ENCODE measurements at regions not wholly inside any gene's neighbourhood (a gene's known extent, or its start where the extent isn't known, plus 50 kb on each side); places are given as distances from the start of the nearest gene placed in this dataset.

- TF ChIP-seq, protein P1, sequence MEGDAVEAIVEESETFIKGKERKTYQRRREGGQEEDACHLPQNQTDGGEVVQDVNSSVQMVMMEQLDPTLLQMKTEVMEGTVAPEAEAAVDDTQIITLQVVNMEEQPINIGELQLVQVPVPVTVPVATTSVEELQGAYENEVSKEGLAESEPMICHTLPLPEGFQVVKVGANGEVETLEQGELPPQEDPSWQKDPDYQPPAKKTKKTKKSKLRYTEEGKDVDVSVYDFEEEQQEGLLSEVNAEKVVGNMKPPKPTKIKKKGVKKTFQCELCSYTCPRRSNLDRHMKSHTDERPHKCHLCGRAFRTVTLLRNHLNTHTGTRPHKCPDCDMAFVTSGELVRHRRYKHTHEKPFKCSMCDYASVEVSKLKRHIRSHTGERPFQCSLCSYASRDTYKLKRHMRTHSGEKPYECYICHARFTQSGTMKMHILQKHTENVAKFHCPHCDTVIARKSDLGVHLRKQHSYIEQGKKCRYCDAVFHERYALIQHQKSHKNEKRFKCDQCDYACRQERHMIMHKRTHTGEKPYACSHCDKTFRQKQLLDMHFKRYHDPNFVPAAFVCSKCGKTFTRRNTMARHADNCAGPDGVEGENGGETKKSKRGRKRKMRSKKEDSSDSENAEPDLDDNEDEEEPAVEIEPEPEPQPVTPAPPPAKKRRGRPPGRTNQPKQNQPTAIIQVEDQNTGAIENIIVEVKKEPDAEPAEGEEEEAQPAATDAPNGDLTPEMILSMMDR (IDR thresholded peaks at IDR 0.05) = no peak
- no peak for TF ChIP-seq POLR2A (IDR thresholded peaks at IDR 0.05)
Observed at GRCh38 chr18:59968583-59968982, 68.8 kb downstream of the PMAIP1 start.

All from adrenal gland (tissue), 5 donors.